ENCODE measurements at regions not wholly inside any gene's neighbourhood (a gene's known extent, or its start where the extent isn't known, plus 50 kb on each side); places are given as distances from the start of the nearest gene placed in this dataset.
"Not testable (repeated sequence)": the region's sequence is repeated elsewhere in the genome, so short reads cannot be mapped to it uniquely, and the experiment has no call there.

GRCh38 chr6:48638796-48639195 is 527.8 kb upstream of the PTCHD4 start:
- not testable (repeated sequence) for H3K27ac ChIP-seq (ENCODE audit: low read depth, low read length); H3K4me1 ChIP-seq (ENCODE audit: control insufficient read depth, insufficient read depth, low read length); H3K9ac ChIP-seq (ENCODE audit: low read length); H3K27me3 ChIP-seq (ENCODE audit: control insufficient read depth, insufficient read depth, low read length); H3K4me3 ChIP-seq (ENCODE audit: low read length); H3K36me3 ChIP-seq (ENCODE audit: control insufficient read depth, insufficient read depth, low read length)

GRCh38 chr6:48630511-48630910 is 519.5 kb upstream of the PTCHD4 start:
- Histone ChIP-seq H3K4me1 (ENCODE audit: control insufficient read depth, insufficient read depth, low read length) (no peaks in the 10 kb centered on the region), H3K4me3 (ENCODE audit: low read length) (no peak overlapping the region), H3K36me3 (ENCODE audit: control insufficient read depth, insufficient read depth, low read length) (no peaks in the 10 kb centered on the region), H3K27me3 (ENCODE audit: control insufficient read depth, insufficient read depth, low read length) (no peaks in the 10 kb centered on the region), H3K27ac (ENCODE audit: low read depth, low read length) (no peak overlapping the region), H3K9ac (ENCODE audit: low read length) (no peak overlapping the region)

GRCh38 chr6:48628316-48628715 is 517.3 kb upstream of the PTCHD4 start:
- Histone ChIP-seq H3K4me3 (ENCODE audit: low read length) (no peak overlapping the region), H3K27ac (ENCODE audit: low read depth, low read length) (no peak overlapping the region), H3K9ac (ENCODE audit: low read length) (no peak overlapping the region)

GRCh38 chr6:48626421-48626820 is 515.4 kb upstream of the PTCHD4 start:
- Histone ChIP-seq H3K4me1 (ENCODE audit: control insufficient read depth, insufficient read depth, low read length) (no peaks in the 10 kb centered on the region), H3K4me3 (ENCODE audit: low read length) (no peak overlapping the region), H3K36me3 (ENCODE audit: control insufficient read depth, insufficient read depth, low read length) (no peaks in the 10 kb centered on the region), H3K27ac (ENCODE audit: low read depth, low read length) (no peak overlapping the region), H3K27me3 (ENCODE audit: control insufficient read depth, insufficient read depth, low read length) (no peaks in the 10 kb centered on the region), H3K9ac (ENCODE audit: low read length) (no peak overlapping the region)

More at GRCh38 chr6:48628316-48628715, 517.3 kb upstream of the PTCHD4 start:
- no peaks in the 10 kb centered on the region for H3K36me3 ChIP-seq (ENCODE audit: control insufficient read depth, insufficient read depth, low read length)
- H3K27me3 ChIP-seq (ENCODE audit: control insufficient read depth, insufficient read depth, low read length): no peaks in the 10 kb centered on the region
- H3K4me1 ChIP-seq (ENCODE audit: control insufficient read depth, insufficient read depth, low read length): no peaks in the 10 kb centered on the region

GRCh38 chr6:48624631-48625030 is 513.6 kb upstream of the PTCHD4 start:
- no peak overlapping the region for H3K9ac ChIP-seq (ENCODE audit: low read length)
- no peak overlapping the region for H3K27ac ChIP-seq (ENCODE audit: low read depth, low read length)
- H3K4me1 ChIP-seq (ENCODE audit: control insufficient read depth, insufficient read depth, low read length): no peaks in the 10 kb centered on the region
- no peaks in the 10 kb centered on the region for H3K36me3 ChIP-seq (ENCODE audit: control insufficient read depth, insufficient read depth, low read length)
- H3K27me3 ChIP-seq (ENCODE audit: control insufficient read depth, insufficient read depth, low read length): no peaks in the 10 kb centered on the region
- H3K4me3 ChIP-seq (ENCODE audit: low read length): no peak overlapping the region

GRCh38 chr6:48619771-48620170 is 508.8 kb upstream of the PTCHD4 start:
- no peaks in the 10 kb centered on the region for H3K4me1 ChIP-seq (ENCODE audit: control insufficient read depth, insufficient read depth, low read length)
- no peaks in the 10 kb centered on the region for H3K36me3 ChIP-seq (ENCODE audit: control insufficient read depth, insufficient read depth, low read length)
- H3K27me3 ChIP-seq (ENCODE audit: control insufficient read depth, insufficient read depth, low read length): no peaks in the 10 kb centered on the region
- H3K4me3 ChIP-seq (ENCODE audit: low read length): no peak overlapping the region
- no peak overlapping the region for H3K9ac ChIP-seq (ENCODE audit: low read length)
- H3K27ac ChIP-seq (ENCODE audit: low read depth, low read length): no peak overlapping the region

- H3K4me1 ChIP-seq (ENCODE audit: control insufficient read depth, insufficient read depth, low read length): no peaks in the 10 kb centered on the region
- no peak overlapping the region for H3K4me3 ChIP-seq (ENCODE audit: low read length)
- H3K9ac ChIP-seq (ENCODE audit: low read length): no peak overlapping the region
- H3K27me3 ChIP-seq (ENCODE audit: control insufficient read depth, insufficient read depth, low read length): no peaks in the 10 kb centered on the region
- no peak overlapping the region for H3K27ac ChIP-seq (ENCODE audit: low read depth, low read length)
- H3K36me3 ChIP-seq (ENCODE audit: control insufficient read depth, insufficient read depth, low read length): no peaks in the 10 kb centered on the region
Observed at GRCh38 chr6:48615041-48615440, 504.0 kb upstream of the PTCHD4 start.

- H3K4me3 ChIP-seq (ENCODE audit: low read length): no peak overlapping the region
- no peak overlapping the region for H3K27ac ChIP-seq (ENCODE audit: low read depth, low read length)
- H3K27me3 ChIP-seq (ENCODE audit: control insufficient read depth, insufficient read depth, low read length): no peaks in the 10 kb centered on the region
- H3K36me3 ChIP-seq (ENCODE audit: control insufficient read depth, insufficient read depth, low read length): no peaks in the 10 kb centered on the region
- no peak overlapping the region for H3K9ac ChIP-seq (ENCODE audit: low read length)
- H3K4me1 ChIP-seq (ENCODE audit: control insufficient read depth, insufficient read depth, low read length): no peaks in the 10 kb centered on the region
Observed at GRCh38 chr6:48614326-48614725, 503.3 kb upstream of the PTCHD4 start.

GRCh38 chr6:48613231-48613949 is 502.4 kb upstream of the PTCHD4 start:
- H3K27ac ChIP-seq (ENCODE audit: low read depth, low read length): no peak overlapping the region
- H3K9ac ChIP-seq (ENCODE audit: low read length): no peak overlapping the region
- H3K36me3 ChIP-seq (ENCODE audit: control insufficient read depth, insufficient read depth, low read length): no peaks in the 10 kb centered on the region
- H3K27me3 ChIP-seq (ENCODE audit: control insufficient read depth, insufficient read depth, low read length): no peaks in the 10 kb centered on the region
- H3K4me1 ChIP-seq (ENCODE audit: control insufficient read depth, insufficient read depth, low read length): no peaks in the 10 kb centered on the region
- no peak overlapping the region for H3K4me3 ChIP-seq (ENCODE audit: low read length)

GRCh38 chr6:48611332-48611731 is 500.3 kb upstream of the PTCHD4 start:
- H3K4me1 ChIP-seq (ENCODE audit: control insufficient read depth, insufficient read depth, low read length): no peaks in the 10 kb centered on the region

GRCh38 chr6:48610846-48611245 is 499.8 kb upstream of the PTCHD4 start:
- Histone ChIP-seq H3K4me1 (ENCODE audit: control insufficient read depth, insufficient read depth, low read length) (no peaks in the 10 kb centered on the region), H3K36me3 (ENCODE audit: control insufficient read depth, insufficient read depth, low read length) (no peaks in the 10 kb centered on the region), H3K9ac (ENCODE audit: low read length) (no peak overlapping the region), H3K27ac (ENCODE audit: low read depth, low read length) (no peak overlapping the region), H3K4me3 (ENCODE audit: low read length) (no peak overlapping the region), H3K27me3 (ENCODE audit: control insufficient read depth, insufficient read depth, low read length) (no peaks in the 10 kb centered on the region)

More at GRCh38 chr6:48611332-48611731, 500.3 kb upstream of the PTCHD4 start:
- Histone ChIP-seq H3K9ac (ENCODE audit: low read length) (no peak overlapping the region), H3K4me3 (ENCODE audit: low read length) (no peak overlapping the region), H3K27me3 (ENCODE audit: control insufficient read depth, insufficient read depth, low read length) (no peaks in the 10 kb centered on the region), H3K27ac (ENCODE audit: low read depth, low read length) (no peak overlapping the region), H3K36me3 (ENCODE audit: control insufficient read depth, insufficient read depth, low read length) (no peaks in the 10 kb centered on the region)

- H3K27me3 ChIP-seq (ENCODE audit: control insufficient read depth, insufficient read depth, low read length): no peaks in the 10 kb centered on the region
- H3K4me1 ChIP-seq (ENCODE audit: control insufficient read depth, insufficient read depth, low read length): no peaks in the 10 kb centered on the region
- H3K27ac ChIP-seq (ENCODE audit: low read depth, low read length): no peak overlapping the region
- no peaks in the 10 kb centered on the region for H3K36me3 ChIP-seq (ENCODE audit: control insufficient read depth, insufficient read depth, low read length)
- no peak overlapping the region for H3K9ac ChIP-seq (ENCODE audit: low read length)
- H3K4me3 ChIP-seq (ENCODE audit: low read length): no peak overlapping the region
Observed at GRCh38 chr6:48606618-48607017, 495.6 kb upstream of the PTCHD4 start.

GRCh38 chr6:48597951-48598350 is 487.0 kb upstream of the PTCHD4 start:
- H3K9ac ChIP-seq (ENCODE audit: low read length): no peak overlapping the region
- no peaks in the 10 kb centered on the region for H3K36me3 ChIP-seq (ENCODE audit: control insufficient read depth, insufficient read depth, low read length)
- no peaks in the 10 kb centered on the region for H3K4me1 ChIP-seq (ENCODE audit: control insufficient read depth, insufficient read depth, low read length)
- no peak overlapping the region for H3K27ac ChIP-seq (ENCODE audit: low read depth, low read length)
- H3K27me3 ChIP-seq (ENCODE audit: control insufficient read depth, insufficient read depth, low read length): no peaks in the 10 kb centered on the region
- no peak overlapping the region for H3K4me3 ChIP-seq (ENCODE audit: low read length)

All from rectal smooth muscle tissue (tissue), 1 donor.